ENCODE measurements at regions not wholly inside any gene's neighbourhood (a gene's known extent, or its start where the extent isn't known, plus 50 kb on each side); places are given as distances from the start of the nearest gene placed in this dataset.
"Not testable (repeated sequence)": the region's sequence is repeated elsewhere in the genome, so short reads cannot be mapped to it uniquely, and the experiment has no call there.

GRCh38 chr14:37784827-37785223, 189.4 kb downstream of the TTC6 start:
- FAIRE-seq; DNase-seq (ENCODE audit: low spot score): not testable (repeated sequence)

- not testable (repeated sequence) for DNase-seq (ENCODE audit: low spot score)
Observed at GRCh38 chr14:37785298-37785697, 189.9 kb downstream of the TTC6 start.

GRCh38 chr14:37786114-37786625, 190.7 kb downstream of the TTC6 start:
- FAIRE-seq; DNase-seq (ENCODE audit: low spot score): not testable (repeated sequence)

More at GRCh38 chr14:37785298-37785697, 189.9 kb downstream of the TTC6 start:
- FAIRE-seq: not testable (repeated sequence)

GRCh38 chr14:37787879-37788494, 192.6 kb downstream of the TTC6 start:
- DNase-seq (ENCODE audit: low spot score) (no peak), FAIRE-seq (no peak)

GRCh38 chr14:37791384-37792036, 196.1 kb downstream of the TTC6 start:
- FAIRE-seq (no peak), DNase-seq (ENCODE audit: low spot score) (no peak)

GRCh38 chr14:37792124-37792523, 196.7 kb downstream of the TTC6 start:
- DNase-seq (ENCODE audit: low spot score) (no peak), FAIRE-seq (no peak)

GRCh38 chr14:37796703-37797416, 201.4 kb downstream of the TTC6 start:
- DNase-seq (ENCODE audit: low spot score) (no peak), FAIRE-seq (no peak)

GRCh38 chr14:37797675-37798074, 202.2 kb downstream of the TTC6 start:
- DNase-seq (ENCODE audit: low spot score): no peak
- no peak for FAIRE-seq

- DNase-seq (ENCODE audit: low spot score) (no peak), FAIRE-seq (no peak)
Observed at GRCh38 chr14:37807722-37808121, 212.3 kb downstream of the TTC6 start.

GRCh38 chr14:37810094-37810801, 214.8 kb downstream of the TTC6 start:
- no peak for DNase-seq (ENCODE audit: low spot score)
- no peak for FAIRE-seq

GRCh38 chr14:37813732-37814131, 218.3 kb downstream of the TTC6 start:
- FAIRE-seq (no peak), DNase-seq (ENCODE audit: low spot score) (no peak)

- FAIRE-seq (no peak), DNase-seq (ENCODE audit: low spot score) (no peak)
Observed at GRCh38 chr14:37816135-37816534, 220.7 kb downstream of the TTC6 start.

- FAIRE-seq (no peak), DNase-seq (ENCODE audit: low spot score) (no peak)
Observed at GRCh38 chr14:37816743-37817295, 221.4 kb downstream of the TTC6 start.

- FAIRE-seq: no peak
- DNase-seq (ENCODE audit: low spot score): peak; percentile 6
Observed at GRCh38 chr14:37819155-37820015, 224.0 kb downstream of the TTC6 start.

- not testable (repeated sequence) for FAIRE-seq; DNase-seq (ENCODE audit: low spot score)
Observed at GRCh38 chr14:37820810-37821209, 225.4 kb downstream of the TTC6 start.

- no peak for DNase-seq (ENCODE audit: low spot score)
- no peak for FAIRE-seq
Observed at GRCh38 chr14:37824939-37825712, 229.7 kb downstream of the TTC6 start.

GRCh38 chr14:37826869-37827268, 231.4 kb downstream of the TTC6 start:
- DNase-seq (ENCODE audit: low spot score) (no peak), FAIRE-seq (no peak)

- no peak for DNase-seq (ENCODE audit: low spot score)
- FAIRE-seq: no peak
Observed at GRCh38 chr14:37830271-37830670, 234.8 kb downstream of the TTC6 start.

- DNase-seq (ENCODE audit: low spot score) (no peak), FAIRE-seq (no peak)
Observed at GRCh38 chr14:37834275-37834674, 238.8 kb downstream of the TTC6 start.

Measured in RCC 7860 (cell line).